SHP77 treated with DMSO at 0.1 percent for 48 hours (cell line): ENCODE measurements at regions not wholly inside any gene's neighbourhood (a gene's known extent, or its start where the extent isn't known, plus 50 kb on each side); places are given as distances from the start of the nearest gene placed in this dataset.
A peak's percentile ranks its signal among the peaks of the same experiment; 100 is the strongest.

Experiments
- DNase-seq: peaks from one replicate; lab custom pipeline; 2025; lab: John Stamatoyannopoulos, UW

GRCh38 chr16:35386619-35387018 lies 1927.2 kb downstream of the TP53TG3F start:
- no peak for DNase-seq

DNA sequence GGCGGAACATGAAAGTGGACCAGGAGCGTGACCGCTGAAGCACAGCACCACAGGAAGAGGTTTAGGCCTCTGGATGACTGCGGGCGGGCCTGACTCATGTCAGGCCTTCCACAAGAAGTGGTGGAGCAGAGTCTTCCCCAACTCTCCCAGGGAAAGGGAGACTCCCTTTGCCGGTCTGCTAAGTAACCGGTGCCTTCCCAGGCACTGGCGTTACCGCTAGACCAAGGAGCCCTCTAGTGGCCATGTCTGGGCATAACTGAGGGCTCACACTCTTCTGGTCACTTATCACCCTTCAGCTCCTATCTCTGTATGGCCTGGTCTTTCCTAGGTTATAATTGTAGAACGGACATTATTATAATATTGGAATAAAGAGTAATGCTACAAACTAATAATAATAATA lies 1931.9 kb downstream of the TP53TG3F start:
- peak; percentile 86 for DNase-seq

- no peak for DNase-seq
These were observed 1938.8 kb downstream of the TP53TG3F start for GRCh38 chr16:35398180-35398579.

GRCh38 chr16:35399133-35399532 lies 1939.7 kb downstream of the TP53TG3F start:
- no peak for DNase-seq

GRCh38 chr16:35404273-35404672 lies 1944.9 kb downstream of the TP53TG3F start:
- DNase-seq = no peak

- no peak for DNase-seq
These were observed 1946.1 kb downstream of the TP53TG3F start for GRCh38 chr16:35405526-35405925.

DNA sequence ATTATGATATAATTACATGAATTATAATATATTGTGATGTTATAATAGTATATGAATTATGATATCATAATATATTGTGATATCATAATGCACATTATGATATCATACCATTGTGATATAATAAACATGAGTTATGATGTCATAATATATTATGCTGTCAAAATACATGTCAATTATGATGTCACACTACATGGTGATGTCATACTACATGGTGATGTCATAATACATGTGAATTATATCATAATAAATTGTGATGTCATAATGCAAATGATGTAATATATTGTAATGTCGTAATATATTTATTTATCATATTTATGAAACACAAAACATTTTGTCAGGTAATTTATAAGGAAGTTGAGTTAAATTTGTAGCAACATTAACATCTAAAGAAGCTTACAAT lies 1950.1 kb downstream of the TP53TG3F start:
- no peak for DNase-seq

- DNase-seq = no peak
These were observed 1951.0 kb downstream of the TP53TG3F start for GRCh38 chr16:35410438-35410837.

- DNase-seq = no peak
These were observed 1951.7 kb downstream of the TP53TG3F start for GRCh38 chr16:35411156-35411555.

GRCh38 chr16:35414139-35414538 lies 1954.7 kb downstream of the TP53TG3F start:
- DNase-seq = no peak

GRCh38 chr16:35414563-35414962 lies 1955.2 kb downstream of the TP53TG3F start:
- DNase-seq = no peak

- no peak for DNase-seq
These were observed 1965.9 kb downstream of the TP53TG3F start for GRCh38 chr16:35425270-35425669.

GRCh38 chr16:35431829-35432663 lies 1972.6 kb downstream of the TP53TG3F start:
- peak; percentile 53 for DNase-seq

GRCh38 chr16:35440875-35441274 lies 1981.5 kb downstream of the TP53TG3F start:
- DNase-seq = no peak

DNA sequence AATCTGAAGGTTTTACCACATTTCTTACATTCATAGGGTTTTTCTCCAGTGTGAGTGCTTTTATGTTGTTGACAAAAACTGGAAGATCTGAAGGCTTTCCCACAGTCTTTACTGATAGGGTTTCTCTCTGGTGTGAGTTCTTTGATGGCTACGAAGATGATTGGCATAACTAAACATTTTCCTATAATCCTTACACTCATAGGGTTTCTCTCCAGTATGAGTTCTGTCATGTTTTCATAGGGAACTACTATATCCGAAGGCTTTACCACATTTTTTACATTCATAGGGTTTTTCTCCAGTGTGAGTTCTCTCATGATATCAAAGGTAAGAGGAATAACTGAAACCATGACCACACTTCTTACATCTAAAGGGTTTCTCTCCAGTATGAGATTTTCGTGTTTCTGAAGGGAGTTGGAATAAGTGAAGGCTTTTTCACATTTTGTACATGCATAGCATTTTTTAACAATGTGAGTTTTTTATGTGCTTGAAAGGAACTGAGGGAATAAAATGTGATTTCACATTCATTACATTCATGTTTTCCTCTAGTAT lies 1987.7 kb downstream of the TP53TG3F start:
- no peak for DNase-seq

DNA sequence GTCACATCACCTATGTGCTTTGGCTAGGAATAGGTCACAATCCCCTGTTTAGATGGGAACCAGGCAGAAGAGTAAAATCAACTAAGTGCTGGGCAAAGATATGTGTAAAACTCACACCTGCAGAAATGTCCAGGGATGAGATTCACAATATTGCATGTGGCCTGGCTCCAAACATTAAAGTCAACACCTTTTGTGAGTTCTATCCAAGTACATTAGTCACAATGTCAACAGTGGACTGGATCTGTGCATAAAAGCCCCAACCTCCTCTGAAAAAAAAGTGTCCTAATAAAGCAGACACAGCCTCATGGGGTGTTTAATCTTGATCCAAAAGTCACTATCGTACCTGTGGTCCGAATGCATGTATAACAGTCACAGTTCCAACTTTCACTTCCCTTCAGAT lies 1990.3 kb downstream of the TP53TG3F start:
- no peak for DNase-seq

DNA sequence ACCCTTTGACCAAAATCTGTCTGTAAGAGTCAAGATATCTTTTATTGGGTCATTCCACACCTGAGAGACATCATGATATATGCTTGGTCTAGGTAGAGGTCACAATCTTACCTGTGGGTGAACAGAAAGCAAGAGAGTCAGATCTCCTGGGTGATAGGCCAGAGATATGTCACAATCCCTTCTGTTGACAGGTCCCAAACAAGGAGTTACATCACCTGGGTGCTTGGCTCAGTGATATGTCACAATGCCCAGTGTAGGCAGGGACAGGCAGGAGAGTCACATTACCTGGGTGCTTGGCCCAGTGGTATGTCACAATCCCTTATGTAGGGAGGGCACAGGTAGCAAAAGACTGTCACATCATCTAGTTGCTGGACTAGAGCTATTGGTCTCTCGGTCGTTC lies 1991.2 kb downstream of the TP53TG3F start:
- no peak for DNase-seq

GRCh38 chr16:35452471-35452870 lies 1993.1 kb downstream of the TP53TG3F start:
- no peak for DNase-seq

- no peak for DNase-seq
These were observed 2003.9 kb downstream of the TP53TG3F start for GRCh38 chr16:35463358-35463757.

DNA sequence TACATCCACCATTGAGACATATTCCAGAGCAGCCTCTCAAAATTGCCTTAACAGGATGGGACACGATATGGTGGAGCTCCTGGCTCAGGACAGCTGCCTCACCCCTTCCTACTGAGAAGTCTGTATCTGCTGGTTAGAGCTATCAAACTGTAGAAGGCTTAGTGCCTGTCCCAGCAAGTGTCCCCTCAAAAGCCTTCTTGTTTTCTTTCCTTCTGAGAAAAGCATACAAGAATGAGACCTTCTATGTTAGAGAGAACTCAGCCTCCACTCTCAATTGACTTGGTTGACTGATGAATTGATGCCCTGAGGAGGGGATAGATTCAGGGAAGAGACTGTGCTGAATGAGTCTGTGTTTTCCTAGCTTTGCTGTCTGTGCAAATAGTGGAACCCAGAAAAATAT lies 2020.9 kb downstream of the TP53TG3F start:
- DNase-seq = no peak

DNA sequence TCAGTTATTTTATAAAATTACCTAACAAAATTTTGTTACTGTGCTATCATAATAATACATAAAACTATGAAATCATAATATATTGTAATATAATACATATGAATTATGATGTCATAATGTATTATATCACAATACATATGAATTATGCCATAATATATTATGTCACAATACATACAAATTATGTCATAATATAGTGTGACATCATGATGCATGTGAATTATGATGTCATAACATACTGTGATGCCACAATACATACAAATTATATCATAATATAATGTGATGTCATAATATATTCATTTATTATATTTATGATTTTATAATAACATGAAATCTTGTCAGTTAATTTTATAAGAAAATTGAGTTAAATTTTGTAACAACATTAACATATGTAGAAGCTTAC lies 2021.6 kb downstream of the TP53TG3F start:
- no peak for DNase-seq

DNA sequence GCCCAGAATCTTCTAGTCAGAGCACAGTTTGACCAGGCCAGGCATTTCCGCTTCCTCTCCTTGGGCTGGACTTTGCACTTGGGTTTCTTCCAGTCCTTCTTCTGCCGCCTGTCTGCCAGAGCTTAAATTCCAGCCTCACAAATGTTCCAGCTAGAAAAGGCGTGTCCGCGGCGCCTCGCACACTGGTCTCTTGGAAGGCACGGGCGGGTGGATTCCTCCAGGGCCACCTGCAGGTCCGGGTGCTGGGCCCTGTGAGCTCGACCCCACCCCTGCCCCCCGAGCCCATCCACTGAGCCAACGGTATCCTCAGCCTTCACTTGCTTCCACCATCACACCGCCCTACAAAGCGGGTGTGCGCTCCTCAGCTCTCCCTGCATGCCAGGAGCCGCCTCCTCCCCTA lies 2026.5 kb downstream of the TP53TG3F start:
- DNase-seq = no peak

DNA sequence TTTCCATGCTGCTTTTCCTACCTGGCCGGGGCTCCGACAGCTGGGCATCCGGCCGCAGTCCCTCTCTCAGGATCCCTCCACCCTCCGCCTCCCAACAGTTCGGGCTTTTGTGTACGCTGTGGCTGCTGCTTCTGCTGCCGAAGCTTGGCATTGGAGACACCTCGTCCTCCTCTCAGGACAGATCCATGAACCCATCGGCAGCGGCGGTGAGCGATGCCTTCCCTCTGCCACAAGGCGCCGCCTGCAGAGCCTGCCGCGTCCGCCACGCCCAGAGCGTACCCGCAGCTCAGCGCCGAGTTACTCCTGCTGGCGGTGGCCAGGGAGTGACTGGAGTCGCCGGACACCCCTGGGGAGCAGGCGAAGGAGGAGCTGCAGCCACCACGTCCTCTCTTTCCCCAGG lies 2032.8 kb downstream of the TP53TG3F start:
- DNase-seq = peak; percentile 99

GRCh38 chr16:35497399-35497798 lies 2038.0 kb downstream of the TP53TG3F start:
- DNase-seq = no peak
